B cell (primary cell): ENCODE measurements at regions not wholly inside any gene's neighbourhood (a gene's known extent, or its start where the extent isn't known, plus 50 kb on each side); places are given as distances from the start of the nearest gene placed in this dataset.

Experiments
- ATAC-seq: fragments of 200-7000 bp; cut with Tn5 transposase; one replicate; pipeline ENCODE4 v1.10.0; 2021; ENCODE audit warnings: low read depth, mild to moderate bottlenecking, moderate number of reproducible peaks, moderate library complexity
- CTCF ChIA-PET: fragments of 350-600 bp; sonication (Branson Sonifier 250); formaldehyde crosslinking; loops from one replicate; lab custom pipeline; 2021; ENCODE audit warnings: antibody characterized with exemption, inconsistent platforms; lab: Charles Lee
- POLR2A ChIA-PET: fragments of 350-600 bp; sonication (Branson Sonifier 250); formaldehyde crosslinking; loops from one replicate; lab custom pipeline; 2021; ENCODE audit warnings: antibody characterized with exemption; lab: Charles Lee
- DNase-seq: peaks from one replicate; pipeline ENCODE4 v3.0.0; 2013
- H2AFZ ChIP-seq: 2 replicates; pipeline ENCODE4 v1.6.1; 2012; ENCODE audit warnings: mild to moderate bottlenecking, low read depth, low read length; ENCODE audit not compliant: insufficient read depth, poor library complexity, severe bottlenecking
- H3K27ac ChIP-seq, 2 donors: 1 replicate in 1 of 2; 2 replicates in 1 of 2; pipeline ENCODE4 v1.5.1; 2012 to 2013; ENCODE audit warnings: low read length in 2 of 2, mild to moderate bottlenecking in 2 of 2, moderate library complexity in 1 of 2
- H3K27me3 ChIP-seq, 4 experiments: fragments of 200-600 bp in 1 of 4; sonication (generic) in 1 of 4; replicated peaks in 1 of 4; 1 replicate in 2 of 4; 2 replicates in 2 of 4; pipeline versions ENCODE4 v1.6.1 to v1.7.0; 2013 to 2016; ENCODE audit warnings: low read length in 3 of 4, mild to moderate bottlenecking in 2 of 4, mixed read lengths in 1 of 4, moderate library complexity in 1 of 4; ENCODE audit not compliant: insufficient read depth in 4 of 4, control insufficient read depth in 3 of 4; ENCODE audit errors: control extremely low read depth in 1 of 4
- H3K36me3 ChIP-seq, 2 experiments: replicated peaks in 1 of 2; 1 replicate in 1 of 2; 2 replicates in 1 of 2; pipeline versions ENCODE4 v1.6.1 to v1.7.1; 2013; ENCODE audit warnings: low read length in 1 of 2; ENCODE audit not compliant: insufficient read depth in 2 of 2, control insufficient read depth in 1 of 2; ENCODE audit errors: control extremely low read depth in 1 of 2, extremely low read depth in 1 of 2
- H3K4me1 ChIP-seq, 2 donors: fragments of 200-600 bp in 1 of 2; sonication (generic) in 1 of 2; 1 replicate in 1 of 2; 2 replicates in 1 of 2; pipeline versions ENCODE4 v1.5.1 to v1.6.1; 2013 to 2017; ENCODE audit warnings: low read length in 2 of 2; ENCODE audit not compliant: control insufficient read depth in 2 of 2, insufficient read depth in 2 of 2
- H3K4me2 ChIP-seq: replicated peaks from 2 replicates; pipeline ENCODE3; 2012; ENCODE audit warnings: mild to moderate bottlenecking, low read depth, low read length; ENCODE audit not compliant: poor library complexity, severe bottlenecking
- H3K4me3 ChIP-seq, 5 experiments: fragments of 200-600 bp in 1 of 5; sonication (generic) in 1 of 5; 1 replicate in 3 of 5; 2 replicates in 2 of 5; pipeline versions ENCODE4 v1.5.1 to v1.7.0; 2011 to 2016; ENCODE audit warnings: low read length in 4 of 5, mild to moderate bottlenecking in 4 of 5, low read depth in 2 of 5, control low read depth in 1 of 5, moderate library complexity in 1 of 5; ENCODE audit not compliant: insufficient read depth in 1 of 5; ENCODE audit errors: control extremely low read depth in 1 of 5, extremely low read depth in 1 of 5
- H3K79me2 ChIP-seq: fragments of 200-600 bp; sonication (generic); one replicate; pipeline ENCODE4 v1.6.0; 2016; ENCODE audit warnings: low read length; ENCODE audit not compliant: control insufficient read depth, insufficient read depth
- H3K9ac ChIP-seq: fragments of 200-600 bp; sonication (generic); 2 replicates; pipeline ENCODE4 v1.6.1; 2017; ENCODE audit warnings: mild to moderate bottlenecking, low read length, moderate library complexity
- H3K9me3 ChIP-seq, 3 donors: one replicate each; pipeline versions ENCODE4 v1.6.1 to v1.7.1; 2013; ENCODE audit warnings: low read length in 2 of 3; ENCODE audit not compliant: control insufficient read depth in 2 of 3, insufficient read depth in 1 of 3; ENCODE audit errors: control extremely low read depth in 1 of 3
- H4K20me1 ChIP-seq: 2 replicates; pipeline ENCODE4 v1.6.0; 2012; ENCODE audit warnings: mild to moderate bottlenecking, low read length; ENCODE audit not compliant: insufficient read depth, control insufficient read depth, poor library complexity, severe bottlenecking
- H3K27ac Mint-ChIP-seq: one replicate; pipeline ENCODE4 v1.8.0; 2021; ENCODE audit warnings: mixed read lengths
- H3K27me3 Mint-ChIP-seq: one replicate; pipeline ENCODE4 v1.8.0; 2021; ENCODE audit warnings: mixed read lengths
- H3K4me1 Mint-ChIP-seq: one replicate; pipeline ENCODE4 v1.8.0; 2021; ENCODE audit warnings: mixed read lengths
- H3K4me3 Mint-ChIP-seq: one replicate; pipeline ENCODE4 v1.8.0; 2021; ENCODE audit warnings: mixed read lengths
- H3K9me3 Mint-ChIP-seq: one replicate; pipeline ENCODE4 v1.8.0; 2022; ENCODE audit warnings: mixed read lengths; ENCODE audit not compliant: insufficient read depth
- CTCF ChIP-seq: fragments of 200-600 bp; IDR thresholded peaks from one replicate; pipeline ENCODE4 v1.8.0; 2022; ENCODE audit warnings: antibody characterized with exemption, mild to moderate bottlenecking
- EZH2 ChIP-seq: IDR thresholded peaks from 2 replicates; pipeline ENCODE4 v1.6.1; 2012; ENCODE audit warnings: borderline replicate concordance, low read depth, mild to moderate bottlenecking, moderate library complexity, low read length; ENCODE audit not compliant: insufficient read depth, poor library complexity, severe bottlenecking
- WGBS: methylation state at CpG from one replicate; pipeline ENCODE4 v1.1.5; 2013; ENCODE audit warnings: missing lambda C conversion rate; ENCODE audit not compliant: insufficient coverage; 5-methylcytosine and 5-hydroxymethylcytosine counted together
- intact Hi-C: fragments of 100-400 bp; cut with micrococcal nuclease; formaldehyde crosslinking; loops from one replicate; pipeline ENCODE4 v1.10.0; 2022

GRCh38 chr2:149679286-149679685 lies 91.7 kb upstream of the MMADHC start:
- Mint-ChIP-seq H3K4me3 (no peak overlapping the region), H3K9me3 (peaks cover 2% of the 10 kb centered on the region), H3K27ac (no peak overlapping the region), H3K27me3 (no peaks in the 10 kb centered on the region), H3K4me1 (no peaks in the 10 kb centered on the region)
- no peaks in the 10 kb centered on the region for H3K79me2 ChIP-seq
- H3K27me3 ChIP-seq = no peaks in the 10 kb centered on the region
- no peaks in the 10 kb centered on the region for H3K4me1 ChIP-seq
- no peaks in the 10 kb centered on the region for H4K20me1 ChIP-seq
- TF ChIP-seq CTCF = no peak
- TF ChIP-seq EZH2 = no peak
- H3K4me2 ChIP-seq = no peak overlapping the region
- H3K9ac ChIP-seq = no peak overlapping the region
- H2AFZ ChIP-seq = no peak overlapping the region
- ATAC-seq (no peak), DNase-seq (no peak)
- 100% methylated on average over 1 of the region's 2 CpGs for WGBS
- H3K36me3 ChIP-seq = no peaks in the 10 kb centered on the region
- H3K4me3 ChIP-seq = no peak overlapping the region
- intact Hi-C loops = no loop called here
- ChIA-PET CTCF (no interaction called here), POLR2A (no interaction called here)
- no peak overlapping the region for H3K27ac ChIP-seq
- peaks cover 0 to 5% (median 0%) of the 10 kb centered on the region in 3 donors for H3K9me3 ChIP-seq

DNA sequence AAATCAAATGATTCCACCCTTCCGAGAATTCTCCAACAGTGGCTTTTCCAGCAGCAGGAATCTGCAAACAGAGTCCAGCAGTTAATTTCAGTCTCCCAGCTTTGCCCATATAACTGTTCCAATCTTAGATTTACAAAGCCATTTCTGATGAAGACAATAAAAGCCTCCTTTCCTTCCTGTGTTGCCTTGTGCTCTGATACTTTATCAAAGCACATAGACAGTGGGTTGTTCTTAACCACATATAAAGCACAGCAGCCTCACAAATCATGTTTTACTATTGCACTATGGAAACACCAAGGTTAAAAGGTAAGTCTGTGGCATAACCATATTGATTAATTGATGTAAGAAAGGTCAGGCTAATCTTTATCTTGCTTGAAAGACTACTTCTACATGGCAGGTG lies 89.8 kb upstream of the MMADHC start:
- H4K20me1 ChIP-seq = no peaks in the 10 kb centered on the region
- H3K4me3 Mint-ChIP-seq = no peak overlapping the region
- H3K79me2 ChIP-seq = no peaks in the 10 kb centered on the region
- H3K4me1 ChIP-seq = no peaks in the 10 kb centered on the region
- H3K27ac Mint-ChIP-seq = no peak overlapping the region
- H3K27me3 Mint-ChIP-seq = no peaks in the 10 kb centered on the region
- H3K4me2 ChIP-seq = no peak overlapping the region
- H3K9me3 Mint-ChIP-seq = peaks cover 2% of the 10 kb centered on the region
- no peak overlapping the region for H3K27ac ChIP-seq
- no peak overlapping the region for H3K9ac ChIP-seq
- no peak overlapping the region for H3K4me3 ChIP-seq
- DNase-seq = no peak
- H3K36me3 ChIP-seq = no peaks in the 10 kb centered on the region
- no CpG with 5 or more reads among the region's 1 CpG for WGBS
- TF ChIP-seq EZH2 = no peak
- TF ChIP-seq CTCF = no peak
- H3K27me3 ChIP-seq = no peaks in the 10 kb centered on the region
- no peak overlapping the region for H2AFZ ChIP-seq
- peaks cover 0 to 5% (median 0%) of the 10 kb centered on the region in 3 donors for H3K9me3 ChIP-seq
- POLR2A ChIA-PET = no interaction called here
- no peaks in the 10 kb centered on the region for H3K4me1 Mint-ChIP-seq
- no peak for ATAC-seq
- intact Hi-C loops = no loop called here
- CTCF ChIA-PET = no interaction called here
